AG09309 (cell line): ENCODE measurements at regions not wholly inside any gene's neighbourhood (a gene's known extent, or its start where the extent isn't known, plus 50 kb on each side); places are given as distances from the start of the nearest gene placed in this dataset.
"Not testable (repeated sequence)": the region's sequence is repeated elsewhere in the genome, so short reads cannot be mapped to it uniquely, and the experiment has no call there.

Experiments
- DNase-seq: peaks from one replicate; pipeline ENCODE4 v3.0.0-alpha.2; 2010; ENCODE audit warnings: low read depth
- H3K4me3 ChIP-seq: 2 replicates; pipeline ENCODE4 v1.5.1; 2011; ENCODE audit warnings: mild to moderate bottlenecking, low read depth, low read length, moderate library complexity; ENCODE audit not compliant: control insufficient read depth
- CTCF ChIP-seq: IDR thresholded peaks from 2 replicates; pipeline ENCODE4 v1.5.1; 2011; ENCODE audit warnings: mild to moderate bottlenecking, low read depth, low read length, inconsistent platforms; ENCODE audit not compliant: insufficient read depth, control insufficient read depth; ENCODE audit errors: missing control alignments

DNA sequence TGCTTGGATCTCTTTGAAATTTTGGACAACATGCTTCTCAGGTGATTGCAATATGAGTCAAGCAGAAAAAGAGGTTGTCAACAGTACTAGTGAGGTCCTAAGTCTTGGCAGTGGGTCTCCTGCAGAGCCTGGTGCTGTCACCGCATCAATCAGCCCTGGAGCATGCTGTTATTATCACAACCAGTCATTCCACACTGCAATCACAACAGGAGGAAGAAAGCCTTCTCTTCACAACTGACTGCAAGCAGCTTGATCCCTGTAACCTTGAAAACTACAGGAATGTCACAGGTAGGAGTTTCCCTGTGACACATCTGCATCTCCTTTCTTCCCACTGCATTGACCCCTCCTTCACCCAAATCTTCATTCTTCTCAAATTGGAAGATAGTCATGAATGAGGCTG lies 451.1 kb upstream of the ATP11B start:
- no peak for DNase-seq
- no peak for TF ChIP-seq CTCF
- H3K4me3 ChIP-seq: no peak overlapping the region

- DNase-seq: not testable (repeated sequence)
Observed at GRCh38 chr3:182344026-182344425, 449.3 kb upstream of the ATP11B start.

DNA sequence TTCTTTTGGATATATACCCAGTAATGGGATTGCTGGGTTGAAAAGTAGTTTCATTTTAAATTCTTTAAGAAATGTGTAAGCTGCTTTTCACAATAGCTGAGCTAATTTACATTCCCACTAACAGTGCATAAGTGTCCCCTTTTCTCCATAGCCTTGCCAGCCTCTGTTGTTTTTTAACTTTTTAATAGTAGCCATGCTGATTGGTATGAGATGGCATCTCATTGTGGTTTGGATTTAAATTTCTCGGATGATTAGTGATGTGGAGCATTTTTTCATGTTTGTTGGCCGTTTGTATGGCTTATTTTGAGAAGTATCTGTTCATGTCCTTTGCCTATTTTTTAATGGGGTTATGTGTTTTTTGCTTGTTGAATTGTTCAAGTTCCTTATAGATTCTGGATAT lies 444.3 kb upstream of the ATP11B start:
- TF ChIP-seq CTCF: no peak
- H3K4me3 ChIP-seq: no peak overlapping the region
- DNase-seq: no peak

More at GRCh38 chr3:182344026-182344425, 449.3 kb upstream of the ATP11B start:
- not testable (repeated sequence) for H3K4me3 ChIP-seq

GRCh38 chr3:182349951-182350517 lies 443.3 kb upstream of the ATP11B start:
- no peak overlapping the region for H3K4me3 ChIP-seq
- no peak for DNase-seq
- TF ChIP-seq CTCF: no peak

DNA sequence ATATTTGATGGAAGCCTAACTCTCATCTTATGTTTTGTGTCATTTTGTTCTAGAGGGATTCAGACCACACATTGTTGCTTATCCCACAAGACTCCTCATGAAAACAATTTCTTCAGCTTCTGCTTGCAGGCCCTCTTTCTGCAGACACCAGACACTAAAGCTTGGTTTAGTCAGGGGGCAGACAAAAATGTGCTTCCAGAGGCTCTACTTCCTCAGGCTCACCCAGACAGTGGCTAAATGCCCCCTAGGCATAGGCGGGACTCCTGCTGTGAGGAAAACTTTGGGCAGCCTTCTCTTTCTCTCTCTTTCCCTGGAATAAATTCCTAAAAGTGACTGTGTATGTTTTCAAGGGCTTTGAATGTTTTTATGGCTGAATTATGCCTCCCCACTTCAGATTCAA lies 435.4 kb upstream of the ATP11B start:
- DNase-seq: no peak
- no peak overlapping the region for H3K4me3 ChIP-seq
- no peak for TF ChIP-seq CTCF

DNA sequence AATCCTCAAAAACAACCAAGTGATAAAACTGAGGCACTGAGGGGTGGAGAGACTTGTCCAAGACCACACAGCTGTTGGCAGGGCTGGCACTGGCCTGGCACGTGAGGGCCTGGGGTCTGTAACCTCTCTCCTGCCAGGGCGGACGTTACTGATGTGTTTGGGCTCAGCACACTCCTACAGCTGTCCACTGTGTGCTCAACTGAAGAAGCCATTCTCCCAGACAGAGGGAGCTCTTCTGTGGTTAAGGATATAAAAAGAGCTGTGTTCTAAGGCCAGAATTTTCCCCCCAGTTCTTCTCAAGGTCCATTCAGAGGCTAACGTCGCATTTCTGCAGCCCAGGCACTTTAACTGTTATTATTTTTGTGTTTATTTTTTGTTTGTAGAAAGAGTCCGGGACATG lies 429.0 kb upstream of the ATP11B start:
- DNase-seq: no peak
- no peak overlapping the region for H3K4me3 ChIP-seq

More for the DNA sequence above, 429.0 kb upstream of the ATP11B start:
- TF ChIP-seq CTCF: no peak
